HG03066 (cell line): ENCODE measurements at regions not wholly inside any gene's neighbourhood (a gene's known extent, or its start where the extent isn't known, plus 50 kb on each side); places are given as distances from the start of the nearest gene placed in this dataset.

Experiments used
- ATAC-seq: cut with Tn5 transposase; IDR thresholded peaks from one replicate; pipeline ENCODE4 v1.9.1; 2021; ENCODE audit warnings: low read depth; ENCODE audit not compliant: unreplicated experiment

DNA sequence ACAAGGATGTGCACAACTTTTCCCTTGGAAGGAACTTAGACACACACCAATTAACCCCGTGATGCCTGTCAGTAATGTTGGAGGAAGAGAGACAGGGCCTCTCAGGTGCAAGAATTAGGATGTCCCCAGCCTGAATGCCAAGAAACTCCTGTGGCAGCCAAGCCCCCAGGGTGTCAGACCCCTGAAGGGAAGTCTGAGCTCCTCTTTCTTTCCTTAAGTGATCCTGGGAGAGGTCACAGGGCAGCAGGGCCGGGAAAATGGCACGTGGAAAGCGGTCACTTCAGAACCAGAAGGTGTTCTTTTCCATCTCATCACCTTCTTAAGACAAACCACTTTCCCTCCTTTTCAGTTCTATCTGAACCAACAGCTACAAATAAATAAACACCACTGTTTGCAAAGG is 185.9 kb downstream of the ANAPC1 start:
- ATAC-seq, result no peak

DNA sequence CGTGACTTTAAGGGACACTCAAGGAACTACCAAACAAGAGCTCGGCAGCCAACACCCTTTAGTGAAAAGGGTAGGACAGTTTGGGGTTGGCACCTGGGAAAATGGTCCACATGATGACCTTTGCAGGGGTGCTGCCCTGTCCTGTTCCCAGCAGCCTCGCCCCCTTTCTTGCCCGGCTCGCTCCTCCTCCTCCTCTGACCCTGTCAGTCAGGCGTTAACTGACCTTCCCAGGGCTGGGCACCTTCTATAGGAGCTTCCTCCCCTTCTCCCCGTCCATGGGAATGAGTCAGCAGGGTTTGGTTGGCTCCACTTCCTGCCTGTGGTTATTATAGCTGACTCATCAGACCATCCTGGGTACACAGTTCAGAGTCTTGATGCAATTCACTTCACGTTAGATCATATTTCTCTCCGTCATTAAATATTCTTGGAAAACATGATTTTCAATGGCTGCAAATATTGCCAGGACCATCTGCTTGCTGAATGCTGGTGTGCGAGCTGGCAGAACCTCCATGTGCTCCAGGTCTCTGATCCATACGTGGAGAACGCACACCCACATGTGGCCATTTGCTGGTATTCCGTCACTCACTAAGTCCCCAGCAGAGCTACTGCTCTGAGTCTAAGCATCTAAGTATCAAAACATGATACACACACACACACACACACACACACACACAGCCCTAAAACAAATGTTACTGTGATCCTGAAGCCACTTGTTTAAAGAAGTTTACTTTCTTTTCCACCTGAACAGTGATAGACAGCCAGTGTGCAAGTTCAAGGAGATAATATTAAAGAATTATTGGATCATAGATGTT is 185.0 kb downstream of the ANAPC1 start:
- ATAC-seq, result no peak

DNA sequence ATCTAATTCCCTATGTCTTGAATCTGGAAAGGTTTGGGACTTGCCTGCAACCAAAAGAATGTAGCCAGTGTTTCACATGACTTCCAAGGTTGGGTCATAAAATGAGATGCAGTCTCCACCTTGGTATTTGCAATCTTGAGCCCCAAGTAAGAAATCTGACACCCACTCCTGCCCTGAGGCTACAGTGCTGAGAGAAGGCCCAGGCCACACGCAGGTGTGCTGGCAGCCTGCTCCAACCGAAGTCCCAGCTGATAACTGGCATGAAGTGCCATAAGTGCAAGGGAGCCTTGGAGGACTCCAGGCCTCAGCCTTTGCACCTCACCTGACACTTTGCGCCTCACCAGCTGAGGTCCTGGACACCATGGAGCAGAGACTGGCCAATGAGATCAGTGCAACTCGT is 182.7 kb downstream of the ANAPC1 start:
- ATAC-seq, result no peak

DNA sequence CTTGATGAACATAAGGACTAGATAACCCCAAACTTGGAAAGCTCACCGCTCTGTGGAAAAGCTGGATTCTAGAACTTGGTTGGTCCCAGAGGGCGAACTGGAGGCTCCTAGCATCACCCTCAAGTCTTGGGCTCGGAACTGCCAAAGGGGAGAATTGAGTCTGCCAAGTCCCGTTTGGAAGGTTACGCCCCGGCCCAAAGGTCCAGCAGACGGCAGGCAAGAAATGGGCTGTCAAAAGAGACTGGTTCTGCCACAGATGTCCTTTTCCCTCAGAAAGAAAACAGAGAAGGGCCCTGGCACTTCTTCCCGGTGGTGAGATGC is 182.2 kb downstream of the ANAPC1 start:
- no peak for ATAC-seq

DNA sequence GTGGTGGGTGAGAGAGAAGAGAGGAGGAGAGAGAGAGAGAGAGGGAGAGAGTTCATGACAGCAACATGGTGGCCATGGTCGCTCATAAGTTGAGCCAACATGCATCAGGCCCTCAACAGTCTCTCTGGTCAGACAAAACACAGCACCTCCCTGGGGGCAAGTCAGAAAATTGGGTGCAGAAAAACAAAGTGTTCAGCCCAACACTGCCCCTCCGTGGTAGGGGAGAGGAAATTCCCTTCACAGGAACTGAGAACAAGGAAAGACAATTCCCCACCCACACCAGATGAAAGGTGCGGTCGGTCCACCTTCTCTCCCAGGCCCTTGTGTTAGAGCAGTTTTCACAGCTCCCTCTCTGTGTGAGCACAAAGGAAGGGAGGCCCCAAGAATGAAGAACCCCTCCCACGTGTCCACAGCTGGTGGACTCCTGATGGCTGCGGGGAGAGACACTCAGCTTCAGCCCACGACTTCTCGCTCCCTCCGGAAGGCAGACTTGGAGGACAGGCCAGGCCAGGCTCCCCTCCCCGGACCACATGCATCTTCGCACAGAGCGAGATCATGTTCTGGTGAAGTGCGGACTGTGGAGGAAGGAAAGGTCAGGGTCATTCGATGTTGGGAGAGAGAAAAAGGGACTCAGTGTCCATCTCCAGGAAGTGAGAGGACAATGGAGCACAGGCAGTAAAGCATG is 181.7 kb downstream of the ANAPC1 start:
- ATAC-seq, result no peak

DNA sequence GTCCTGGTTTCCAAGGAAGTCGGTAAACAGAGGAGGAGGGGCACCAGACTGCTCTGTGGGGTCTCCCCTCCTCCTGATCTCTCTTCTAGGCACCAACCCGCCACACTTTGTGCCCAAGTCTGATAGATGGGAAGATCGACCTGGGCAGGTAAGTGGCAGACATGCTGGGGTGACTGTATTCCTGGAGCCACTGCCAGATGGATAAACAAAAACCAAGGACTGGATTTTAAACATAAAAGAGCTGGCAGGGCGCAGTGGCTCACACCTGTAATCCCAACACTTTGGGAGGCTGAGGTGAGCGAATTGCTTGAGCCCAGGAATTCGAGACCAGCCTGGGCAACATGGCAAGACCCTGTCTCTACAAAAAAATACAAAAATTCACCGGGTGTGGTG is 181.2 kb downstream of the ANAPC1 start:
- ATAC-seq, result no peak

DNA sequence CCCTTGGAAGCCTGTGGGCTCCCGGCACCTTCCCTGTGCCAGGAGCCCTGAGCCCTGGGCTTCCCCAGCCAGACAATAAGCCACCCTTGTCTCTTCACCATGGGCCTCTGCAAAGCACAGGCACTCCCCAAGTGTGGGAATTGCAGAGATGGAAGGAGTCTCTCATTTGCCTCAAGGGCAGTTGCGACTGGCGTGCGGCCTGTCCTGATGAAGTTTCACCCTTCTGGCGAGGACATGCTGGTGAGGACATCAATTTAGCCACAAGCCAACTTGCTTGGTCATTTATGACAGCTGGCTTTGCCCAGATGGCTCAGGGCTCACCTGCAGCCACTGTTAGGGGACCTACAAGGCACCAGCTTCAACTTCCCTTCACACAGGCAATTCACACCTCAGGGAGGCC is 180.2 kb downstream of the ANAPC1 start:
- no peak for ATAC-seq

DNA sequence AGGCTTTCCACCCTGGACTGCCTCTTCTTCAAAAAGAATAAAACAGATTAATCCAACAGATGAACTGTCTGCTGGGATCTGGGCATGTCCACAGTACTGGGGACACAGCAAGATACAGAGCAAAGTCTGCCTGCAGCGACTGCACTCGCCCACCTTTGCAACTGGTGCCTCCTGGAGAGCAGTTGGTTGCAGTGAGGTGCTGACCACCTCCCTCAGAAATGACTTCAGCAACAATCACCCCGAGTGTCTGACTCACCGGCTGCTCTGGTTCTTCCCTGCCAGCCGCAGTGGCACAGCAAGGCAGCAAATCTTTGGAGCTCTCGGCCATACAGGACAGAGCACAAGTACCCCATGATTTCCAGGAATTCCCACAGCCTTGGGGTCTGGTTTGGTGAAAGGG is 179.7 kb downstream of the ANAPC1 start:
- no peak for ATAC-seq

DNA sequence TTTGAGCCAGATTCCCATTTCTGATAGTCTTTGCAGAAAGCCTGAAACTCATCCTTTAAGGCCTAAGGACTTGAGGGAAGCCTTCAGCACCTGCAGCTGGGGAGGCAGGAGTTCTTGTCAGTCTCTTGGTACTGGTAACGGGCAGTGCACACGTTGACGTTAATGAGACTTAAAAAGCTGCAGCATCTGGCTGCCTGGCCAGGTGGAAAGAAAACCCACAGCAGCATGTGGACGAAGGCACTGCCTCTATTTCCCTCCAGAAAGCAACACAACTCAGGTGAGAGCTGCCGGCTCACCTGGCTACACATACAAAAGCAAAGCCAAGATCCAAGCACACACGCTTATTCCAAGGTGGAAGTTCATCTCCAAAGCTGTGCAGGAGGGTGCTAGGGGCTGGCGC is 178.8 kb downstream of the ANAPC1 start:
- no peak for ATAC-seq

DNA sequence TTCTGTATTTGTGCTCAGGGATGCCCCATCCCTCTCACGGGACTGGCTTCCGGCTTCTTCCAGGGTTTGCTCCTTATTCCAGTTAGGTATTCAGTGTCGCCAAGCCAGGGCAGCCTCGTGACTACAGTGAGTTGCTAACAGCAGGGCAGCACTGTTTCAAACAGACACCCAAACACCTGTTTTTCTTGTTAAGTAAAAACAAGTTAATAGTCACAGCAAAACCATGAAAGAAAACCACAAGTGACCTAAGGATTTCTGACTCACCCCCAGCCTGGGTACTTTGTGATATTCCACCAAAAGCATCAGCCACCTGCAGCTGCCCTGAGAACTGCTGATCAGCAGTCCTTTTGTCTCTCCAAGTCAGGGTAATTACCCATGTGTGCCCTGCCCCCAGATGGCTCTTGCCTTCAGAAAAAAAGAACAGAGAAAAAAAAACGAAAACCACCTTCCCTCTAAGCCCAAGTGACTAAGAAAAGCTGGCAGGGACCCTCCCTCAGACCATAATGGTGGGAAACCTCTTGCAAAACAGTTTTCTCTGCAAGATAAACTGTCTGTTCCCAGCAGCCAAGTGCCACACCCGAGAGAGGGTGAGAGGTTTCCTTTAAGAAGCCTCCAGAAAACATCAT is 178.2 kb downstream of the ANAPC1 start:
- ATAC-seq, result peak; percentile 85

DNA sequence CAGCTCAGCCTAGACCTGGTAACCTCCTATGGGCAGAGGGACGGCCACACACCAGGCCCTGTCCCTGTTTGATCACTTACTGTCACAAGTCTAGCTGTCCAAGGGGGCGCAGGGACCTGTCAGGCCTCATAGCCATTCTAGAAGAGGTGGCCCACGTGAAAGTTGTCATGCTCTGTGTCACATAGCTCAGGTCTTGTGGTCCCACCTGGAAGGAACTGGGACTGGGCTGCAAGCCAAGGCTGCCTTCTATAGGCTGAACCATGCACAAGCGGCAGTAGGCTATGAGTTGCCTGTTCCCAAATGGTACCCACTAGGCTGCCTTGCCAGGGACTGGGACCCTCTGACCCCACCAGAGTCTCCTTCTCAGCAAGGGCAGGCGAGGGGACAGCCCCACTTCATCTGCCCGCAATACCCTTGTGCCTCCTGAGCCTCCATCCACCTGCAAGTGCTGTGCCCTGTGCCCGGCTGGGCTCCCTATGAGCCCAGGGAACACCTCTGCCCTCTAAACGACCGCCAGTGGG is 177.5 kb downstream of the ANAPC1 start:
- ATAC-seq, result no peak

DNA sequence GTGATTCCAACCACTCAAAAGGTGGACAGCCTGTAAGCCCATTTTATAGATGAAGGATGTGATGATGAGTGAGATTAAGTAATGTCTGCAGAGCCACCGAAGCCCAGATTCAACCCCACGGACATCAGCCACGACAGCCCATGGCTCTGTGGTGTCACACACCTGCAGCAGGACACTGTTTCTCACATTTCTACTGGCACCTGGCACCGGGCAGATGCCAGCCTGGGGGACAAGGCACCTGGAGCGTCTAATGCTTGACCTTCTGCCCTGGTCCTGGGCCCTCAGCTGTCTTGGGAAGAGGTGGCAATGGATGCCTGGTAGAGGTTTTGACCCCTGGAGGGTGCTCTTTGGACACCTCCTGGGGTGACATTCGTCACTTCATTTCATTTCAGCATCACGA is 176.3 kb downstream of the ANAPC1 start:
- no peak for ATAC-seq

DNA sequence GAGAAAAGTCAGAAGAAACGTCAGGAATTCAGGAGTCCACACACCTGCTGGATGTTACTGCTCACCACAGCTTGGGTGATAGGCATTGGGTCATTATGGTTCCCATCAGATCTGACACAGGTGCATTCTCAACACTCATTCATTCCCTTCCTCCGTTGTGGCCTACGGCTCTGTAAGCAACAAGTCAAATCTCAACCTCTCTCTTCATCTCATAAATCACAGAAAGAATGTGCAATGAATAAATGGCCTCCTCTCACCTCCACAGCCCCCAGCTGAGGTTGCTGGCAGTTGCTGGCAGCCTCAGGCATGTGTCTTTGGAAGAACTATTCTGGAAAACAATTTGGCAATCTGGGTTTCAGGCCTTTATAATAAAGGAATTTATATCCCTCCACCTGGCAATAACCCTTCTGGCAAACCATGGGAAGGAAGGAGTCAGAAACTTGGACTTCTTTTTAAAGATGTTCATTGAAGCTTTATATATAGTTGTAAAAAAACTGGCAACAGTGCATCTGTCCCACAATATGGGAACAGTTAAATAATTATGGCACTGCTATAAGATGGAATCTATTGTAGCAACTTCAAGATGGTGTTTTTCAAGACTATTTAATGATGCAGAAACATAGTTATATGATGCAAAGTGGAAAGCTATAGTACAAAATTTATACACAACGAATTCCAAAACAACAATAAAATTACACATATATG is 175.4 kb downstream of the ANAPC1 start:
- ATAC-seq, result no peak

DNA sequence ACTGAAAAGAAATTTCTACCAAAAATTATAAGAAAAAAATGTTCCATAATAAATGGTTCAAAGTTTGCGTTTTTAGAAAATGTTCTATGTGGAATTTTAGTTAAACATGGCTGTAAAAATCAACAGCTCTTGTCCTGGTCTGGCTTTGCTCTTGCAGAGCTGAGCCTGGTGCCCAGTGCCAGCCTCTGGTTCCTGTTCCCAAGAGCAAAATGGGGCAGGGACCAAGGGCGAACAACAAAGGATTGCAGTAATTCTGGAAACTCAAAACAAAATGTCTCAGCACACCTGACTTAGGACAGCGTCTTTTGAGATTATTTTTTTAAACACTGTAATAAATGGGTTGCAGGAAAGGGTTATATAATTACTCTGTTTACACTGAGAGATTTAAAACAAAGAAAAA is 174.7 kb downstream of the ANAPC1 start:
- no peak for ATAC-seq

DNA sequence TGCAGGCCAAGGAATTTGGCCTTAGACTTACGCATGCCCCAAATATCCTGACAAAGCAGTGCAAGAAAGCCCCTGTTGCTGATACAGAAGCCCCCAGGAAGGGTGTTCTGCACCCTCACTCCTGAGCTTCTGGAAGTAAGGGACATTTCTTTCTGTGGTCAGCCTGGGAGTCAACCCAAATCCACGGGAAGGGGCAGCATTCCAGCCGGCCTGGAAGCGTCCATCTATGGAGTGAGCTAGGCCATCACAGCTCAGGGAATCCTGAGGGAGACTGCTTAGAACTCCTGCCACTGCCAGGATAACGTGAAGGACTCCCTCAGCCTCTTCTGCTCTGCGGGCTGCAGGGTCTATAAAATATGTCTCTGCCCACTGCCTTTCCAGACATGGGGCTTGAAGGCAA is 173.9 kb downstream of the ANAPC1 start:
- no peak for ATAC-seq

DNA sequence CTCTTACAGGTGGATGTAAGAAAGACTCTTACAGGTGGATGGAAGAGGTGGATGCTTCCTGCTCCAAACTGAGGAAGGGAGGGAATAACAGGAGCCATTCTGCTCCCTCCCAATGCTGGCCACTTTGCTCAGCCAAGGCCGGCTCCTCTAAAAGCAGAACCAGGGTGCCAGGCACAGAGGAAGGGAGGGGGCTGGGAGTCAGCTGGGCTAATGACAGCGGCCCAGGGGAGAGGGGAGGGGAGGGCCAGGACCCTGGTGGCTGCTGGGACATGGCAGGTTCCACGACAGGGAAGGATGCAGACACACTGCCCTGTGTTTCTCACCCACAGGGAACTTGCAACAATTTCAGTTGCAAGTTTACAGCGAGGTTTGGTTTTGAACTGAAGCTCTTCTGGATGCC is 173.4 kb downstream of the ANAPC1 start:
- ATAC-seq, result no peak

DNA sequence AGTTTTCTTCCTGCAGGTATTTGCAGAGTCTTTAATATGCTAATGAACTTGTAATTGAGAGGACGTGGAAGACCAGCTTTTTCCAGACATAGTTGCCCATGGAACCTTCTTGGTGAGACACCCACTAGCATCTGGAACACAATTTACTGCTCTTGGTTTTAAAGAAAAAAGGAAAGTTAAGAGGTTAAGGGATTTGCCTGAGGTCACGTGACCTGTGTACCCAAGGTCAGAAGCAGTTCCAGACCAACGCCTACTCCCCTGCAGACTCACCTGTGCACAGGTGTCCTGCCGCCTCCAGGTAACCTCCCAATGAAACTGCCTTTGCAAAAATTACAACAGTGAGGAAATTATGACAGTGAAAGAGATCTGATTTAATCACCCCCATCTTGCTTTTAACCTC is 172.7 kb downstream of the ANAPC1 start:
- no peak for ATAC-seq

DNA sequence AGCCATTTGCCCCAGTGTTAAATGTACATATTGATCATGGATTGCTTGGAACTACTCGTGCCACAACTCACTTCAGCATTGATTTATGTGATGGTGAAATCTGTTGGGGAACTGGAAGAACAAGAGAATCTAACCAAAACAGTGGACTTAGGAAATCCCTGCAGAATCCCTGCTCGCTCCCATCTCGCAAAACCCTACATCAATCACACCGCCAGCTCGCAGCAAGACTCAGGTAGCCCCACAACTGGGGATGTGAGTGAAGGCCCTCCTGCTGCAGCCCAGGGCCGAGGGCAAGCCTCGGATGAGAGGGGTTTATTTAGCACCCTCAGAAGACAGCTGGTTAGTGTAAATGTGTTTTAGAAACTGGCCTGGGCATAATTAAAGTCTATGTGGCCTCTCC is 171.6 kb downstream of the ANAPC1 start:
- ATAC-seq, result no peak

DNA sequence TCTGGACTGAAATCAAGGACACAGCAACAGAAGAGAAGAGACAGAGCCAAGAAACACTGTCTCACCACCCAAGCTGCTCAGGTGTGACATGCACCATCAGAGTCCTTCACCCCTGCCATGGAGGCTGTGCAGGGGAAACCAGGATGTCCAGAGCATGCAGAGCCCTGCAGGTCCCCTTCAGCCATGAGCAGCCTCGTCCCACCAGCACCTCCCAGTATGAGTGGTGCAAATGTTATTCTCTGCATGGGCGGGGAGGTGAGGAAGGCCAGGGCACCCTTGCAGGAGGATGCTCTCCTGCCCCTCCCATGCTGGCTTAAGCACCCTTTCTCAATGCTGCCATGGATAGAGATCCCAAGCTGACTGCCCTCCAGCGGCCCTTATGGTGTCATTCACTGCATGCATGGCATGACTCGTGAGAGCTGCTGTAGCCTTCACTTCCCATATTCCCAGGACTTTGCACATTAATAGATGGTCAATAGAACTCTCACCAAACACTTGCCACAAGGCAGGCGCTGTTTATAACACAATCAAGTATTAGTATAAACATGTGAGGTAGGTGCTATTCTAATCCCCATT is 171.0 kb downstream of the ANAPC1 start:
- no peak for ATAC-seq

DNA sequence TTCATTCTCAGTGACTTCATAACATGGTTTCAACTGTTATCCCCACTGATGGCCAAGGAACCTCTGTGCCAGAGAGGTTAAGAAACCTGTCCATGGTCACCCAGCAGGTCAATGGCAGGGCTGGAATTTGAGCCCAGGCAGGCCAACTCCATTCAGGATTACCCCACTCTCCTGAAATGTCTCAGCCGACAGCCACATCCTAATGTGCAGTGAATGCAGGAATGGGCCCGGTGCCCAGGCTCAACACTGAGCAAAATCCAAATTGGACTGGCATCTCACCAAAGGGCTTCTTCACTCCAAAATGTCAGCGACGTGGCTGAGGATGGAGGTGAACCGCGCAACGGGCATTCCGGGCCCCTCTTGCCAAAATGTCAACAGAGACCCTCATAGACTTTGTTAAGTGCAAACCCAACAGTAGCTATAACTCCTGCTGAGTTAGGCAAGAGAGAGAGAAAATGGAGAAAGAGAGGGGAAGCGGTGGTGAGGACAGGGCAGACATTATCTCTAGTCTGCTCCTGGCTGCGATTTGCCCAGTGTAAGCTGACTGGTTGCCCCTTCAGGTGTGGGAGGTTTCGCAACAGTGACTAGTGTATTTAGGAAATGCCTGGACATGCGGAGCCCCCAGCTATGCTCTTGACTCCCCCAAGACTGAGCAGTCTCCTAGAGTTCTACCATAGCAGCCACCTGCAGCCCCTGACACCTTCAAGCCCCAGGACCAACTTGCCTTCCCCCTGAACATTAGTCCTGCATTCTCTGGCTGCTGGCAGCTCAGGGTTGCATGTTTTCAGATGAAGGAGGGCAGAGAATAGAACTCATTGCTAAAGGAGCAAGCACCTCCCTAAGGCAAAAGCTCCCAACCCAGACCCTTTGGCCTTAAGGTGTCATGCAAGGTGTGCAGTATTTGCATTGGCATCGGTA is 167.7 kb downstream of the ANAPC1 start:
- no peak for ATAC-seq
